Common myeloid progenitor, CD34-positive (primary cell): ENCODE measurements at regions not wholly inside any gene's neighbourhood (a gene's known extent, or its start where the extent isn't known, plus 50 kb on each side); places are given as distances from the start of the nearest gene placed in this dataset.

Experiments used
- CTCF ChIA-PET: fragments of 350-600 bp; sonication (Branson Sonifier 250); formaldehyde crosslinking; loops from one replicate; lab custom pipeline; 2021; ENCODE audit warnings: antibody characterized with exemption; lab: Charles Lee
- POLR2A ChIA-PET: fragments of 350-600 bp; sonication (Branson Sonifier 250); formaldehyde crosslinking; loops from one replicate; lab custom pipeline; 2021; ENCODE audit warnings: antibody characterized with exemption; lab: Charles Lee
- DNase-seq, 3 donors: peaks; one replicate each; pipeline versions ENCODE4 v3.0.0 to v3.0.0-alpha.2; 2013
- H3K27ac ChIP-seq, 2 experiments: 1 replicate in 1 of 2; 2 replicates in 1 of 2; pipeline ENCODE4 v1.7.0; 2013; ENCODE audit warnings: inconsistent platforms in 2 of 2, low read length in 2 of 2, mild to moderate bottlenecking in 2 of 2, low read depth in 1 of 2, moderate library complexity in 1 of 2; ENCODE audit not compliant: severe bottlenecking in 2 of 2, insufficient read depth in 1 of 2, poor library complexity in 1 of 2
- H3K27me3 ChIP-seq, 5 experiments: replicated peaks in 2 of 5; 1 replicate in 3 of 5; 2 replicates in 2 of 5; pipeline versions ENCODE4 v1.6.1 to v1.7.0; 2013; ENCODE audit warnings: low read length in 4 of 5, mild to moderate bottlenecking in 2 of 5, moderate library complexity in 2 of 5, inconsistent platforms in 1 of 5; ENCODE audit not compliant: insufficient read depth in 5 of 5, control insufficient read depth in 4 of 5
- H3K36me3 ChIP-seq, 4 experiments: 1 replicate in 2 of 4; 2 replicates in 2 of 4; pipeline versions ENCODE4 v1.6.1 to v1.7.0; 2013; ENCODE audit warnings: low read length in 3 of 4, control low read depth in 1 of 4, mild to moderate bottlenecking in 1 of 4; ENCODE audit not compliant: control insufficient read depth in 4 of 4, insufficient read depth in 4 of 4
- H3K4me1 ChIP-seq, 4 experiments: 1 replicate in 3 of 4; 2 replicates in 1 of 4; pipeline versions ENCODE4 v1.6.1 to v1.7.1; 2013; ENCODE audit warnings: low read length in 3 of 4, mild to moderate bottlenecking in 3 of 4, control low read depth in 1 of 4, inconsistent platforms in 1 of 4, moderate library complexity in 1 of 4; ENCODE audit not compliant: control insufficient read depth in 4 of 4, insufficient read depth in 4 of 4; ENCODE audit errors: control extremely low read depth in 1 of 4
- H3K4me3 ChIP-seq, 7 experiments: 1 replicate in 4 of 7; 2 replicates in 3 of 7; pipeline versions ENCODE4 v1.5.1 to v1.7.0; 2013; ENCODE audit warnings: mild to moderate bottlenecking in 7 of 7, low read length in 6 of 7, moderate library complexity in 6 of 7, inconsistent platforms in 2 of 7, low read depth in 2 of 7, control low read depth in 1 of 7; ENCODE audit not compliant: insufficient read depth in 4 of 7, control insufficient read depth in 1 of 7; ENCODE audit errors: extremely low read depth in 1 of 7
- H3K9me3 ChIP-seq, 5 experiments: 1 replicate in 4 of 5; 2 replicates in 1 of 5; pipeline versions ENCODE4 v1.6.1 to v1.7.1; 2013; ENCODE audit warnings: low read length in 4 of 5, mild to moderate bottlenecking in 2 of 5, inconsistent platforms in 1 of 5, low read depth in 1 of 5, moderate library complexity in 1 of 5; ENCODE audit not compliant: control insufficient read depth in 4 of 5, insufficient read depth in 2 of 5; ENCODE audit errors: control extremely low read depth in 1 of 5
- WGBS: methylation state at CpG from one replicate; pipeline ENCODE4 v1.1.5; 2013; ENCODE audit not compliant: insufficient coverage; 5-methylcytosine and 5-hydroxymethylcytosine counted together

DNA sequence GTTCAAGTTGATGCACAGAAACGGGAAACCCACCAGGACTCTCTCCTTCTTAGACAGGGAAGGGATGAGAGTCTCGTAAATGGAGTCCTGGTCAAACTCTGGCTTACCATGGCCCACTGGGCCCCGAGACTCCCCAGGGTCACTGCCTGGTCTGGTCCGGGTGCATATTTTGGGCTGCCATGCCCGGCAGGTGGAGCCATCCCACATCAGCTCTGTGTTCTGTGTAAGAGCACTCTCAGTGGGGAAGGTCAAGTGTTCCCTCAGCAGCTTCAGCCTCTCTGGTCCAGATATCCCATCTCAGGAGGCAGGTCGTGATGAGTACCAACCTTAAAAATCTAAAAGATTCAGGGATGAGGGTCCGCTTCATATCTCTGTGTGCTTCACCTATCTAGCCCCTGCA is 138.8 kb downstream of the EDN3 start:
- peaks cover 0 to 30% (median 12%) of the 10 kb centered on the region in 5 experiments for H3K27me3 ChIP-seq
- CTCF ChIA-PET, result no interaction called here

DNA sequence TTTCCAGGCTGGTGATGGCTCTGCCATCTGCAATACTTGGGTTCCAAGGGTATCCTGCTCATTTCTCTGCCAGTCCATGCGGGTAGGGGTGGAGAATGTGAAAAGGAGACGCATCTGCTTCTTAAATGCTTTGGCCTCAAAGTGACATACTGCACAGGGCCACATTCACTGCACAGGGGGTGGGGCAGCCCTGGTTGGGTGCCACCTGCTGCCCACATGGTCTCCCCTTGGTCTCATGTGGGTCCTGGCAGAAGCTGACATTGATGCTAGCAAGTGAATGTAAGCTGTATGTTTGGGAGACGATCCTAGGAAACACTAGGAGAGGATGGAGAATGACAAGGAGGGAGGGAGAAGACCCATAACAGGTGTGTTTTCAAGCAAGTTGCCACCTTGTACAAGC is 140.9 kb downstream of the EDN3 start:
- CTCF ChIA-PET, result no interaction called here
- no peak for DNase-seq
- H3K9me3 ChIP-seq, result no peaks in the 10 kb centered on the region
- peaks cover 0 to 50% (median 16%) of the 10 kb centered on the region in 5 experiments for H3K27me3 ChIP-seq
- no peaks in the 10 kb centered on the region for H3K36me3 ChIP-seq
- 100% methylated on average over 2 of the region's 3 CpGs for WGBS
- H3K4me3 ChIP-seq, result no peak overlapping the region
- no peaks in the 10 kb centered on the region for H3K4me1 ChIP-seq
- no peak overlapping the region for H3K27ac ChIP-seq
- POLR2A ChIA-PET, result no interaction called here

More for the DNA sequence above, 138.8 kb downstream of the EDN3 start:
- 86% methylated on average over 7 of the region's 7 CpGs for WGBS
- H3K4me3 ChIP-seq, result no peak overlapping the region
- H3K4me1 ChIP-seq, result no peaks in the 10 kb centered on the region
- H3K27ac ChIP-seq, result no peak overlapping the region
- no peak for DNase-seq
- POLR2A ChIA-PET, result no interaction called here
- H3K9me3 ChIP-seq, result no peaks in the 10 kb centered on the region
- H3K36me3 ChIP-seq, result no peaks in the 10 kb centered on the region

DNA sequence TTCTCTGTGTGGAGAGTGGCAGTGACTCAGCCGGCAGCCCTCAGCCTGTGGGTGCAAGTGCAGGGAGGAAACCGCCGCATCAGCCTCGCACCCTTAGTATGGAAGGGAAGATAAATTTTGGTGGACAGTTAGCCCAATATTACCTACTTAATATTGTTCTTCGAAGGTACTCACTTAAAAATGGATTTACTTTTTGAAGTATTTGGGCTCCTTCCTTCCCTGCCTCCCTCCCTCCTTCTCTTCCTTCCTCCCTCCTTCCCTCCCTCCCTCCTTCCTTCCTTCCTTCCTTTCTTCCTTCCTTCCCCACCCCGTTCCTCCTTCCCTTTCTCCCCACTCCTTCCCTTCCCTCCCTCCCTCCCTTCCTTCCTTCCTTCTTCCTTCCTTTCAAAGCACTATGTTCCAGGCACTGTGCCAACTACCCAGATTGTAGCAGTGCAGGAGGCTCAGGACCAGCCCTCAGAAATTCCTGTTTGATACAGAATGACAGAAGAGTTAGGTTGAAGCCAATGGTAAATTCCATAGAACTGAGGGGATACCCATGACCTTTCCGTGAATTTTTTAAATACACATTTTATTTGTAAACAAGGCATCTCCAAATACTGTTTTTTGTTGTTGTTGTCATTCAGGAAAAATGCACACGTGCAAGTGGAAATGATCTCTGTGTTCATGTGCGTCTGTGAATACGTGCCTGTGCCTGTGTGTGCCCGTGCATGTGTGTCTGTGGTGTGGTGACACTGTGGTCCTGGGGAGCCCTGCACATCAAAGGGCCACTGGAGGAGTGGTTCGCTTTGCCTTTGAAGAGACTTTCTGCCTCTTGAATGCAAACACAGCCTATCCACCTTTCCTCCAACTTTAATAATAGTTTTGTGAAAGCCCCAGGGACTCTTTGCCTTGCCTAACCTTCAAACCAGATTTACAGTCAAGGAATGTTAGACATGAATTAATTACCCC is 141.7 kb downstream of the EDN3 start:
- H3K4me1 ChIP-seq, result no peaks in the 10 kb centered on the region
- no peaks in the 10 kb centered on the region for H3K36me3 ChIP-seq
- CTCF ChIA-PET, result no interaction called here
- 83% methylated on average over 3 of the region's 12 CpGs for WGBS
- peaks cover 0 to 58% (median 22%) of the 10 kb centered on the region in 5 experiments for H3K27me3 ChIP-seq
- H3K4me3 ChIP-seq, result no peak overlapping the region
- no peaks in the 10 kb centered on the region for H3K9me3 ChIP-seq
- POLR2A ChIA-PET, result no interaction called here
- DNase-seq, result no peak
- H3K27ac ChIP-seq, result no peak overlapping the region

DNA sequence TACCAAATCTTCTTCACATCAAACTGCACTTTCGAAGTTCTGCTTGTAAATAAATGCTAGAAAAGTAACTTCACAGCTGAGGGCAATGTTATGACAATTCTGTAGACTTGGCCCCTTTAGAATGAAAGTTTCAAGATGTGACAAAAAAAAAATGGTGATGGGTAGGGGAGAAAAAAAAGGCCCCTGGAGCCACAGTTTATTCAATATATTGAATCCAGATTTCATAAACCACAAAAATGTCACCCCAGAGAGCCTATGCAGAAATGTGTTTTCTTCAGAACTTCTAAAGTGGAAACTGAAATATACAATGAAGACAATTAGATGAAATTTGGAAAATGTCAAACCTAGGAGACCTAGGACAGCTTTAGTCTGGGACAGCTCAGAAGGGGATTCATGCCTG is 143.1 kb downstream of the EDN3 start:
- no peak overlapping the region for H3K4me3 ChIP-seq
- no CpG with 5 or more reads among the region's 1 CpG for WGBS
- POLR2A ChIA-PET, result no interaction called here
- H3K4me1 ChIP-seq, result no peaks in the 10 kb centered on the region
- peaks cover 2 to 71% (median 28%) of the 10 kb centered on the region in 5 experiments for H3K27me3 ChIP-seq
- no peaks in the 10 kb centered on the region for H3K9me3 ChIP-seq
- H3K27ac ChIP-seq, result no peak overlapping the region
- no peaks in the 10 kb centered on the region for H3K36me3 ChIP-seq
- CTCF ChIA-PET, result interaction anchor here (2.0 kb wide), 1 partner anchor 12 kb away, joined by 5 read pairs; no protein-coding TSS in a partner anchor
- DNase-seq, result no peak

DNA sequence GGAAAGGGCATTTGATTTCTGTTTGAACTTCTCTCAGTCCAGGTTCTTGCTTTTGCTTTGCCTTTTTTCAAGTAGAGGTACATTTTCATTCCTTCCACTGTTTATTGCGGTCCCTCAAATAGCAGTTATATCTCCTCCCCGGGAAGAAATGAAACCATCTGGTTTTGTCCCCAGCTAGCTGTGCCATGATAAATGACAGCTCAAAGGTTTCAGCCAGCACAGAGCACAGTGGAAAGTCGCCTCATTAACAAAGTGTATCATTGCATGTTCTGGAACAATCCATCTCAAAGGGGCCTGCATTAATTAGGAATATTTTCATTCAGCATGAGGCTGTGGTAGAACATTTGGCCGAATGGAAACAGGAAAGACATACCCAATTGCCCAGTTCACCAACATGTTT is 146.0 kb downstream of the EDN3 start:
- peaks cover 2 to 86% (median 28%) of the 10 kb centered on the region in 5 experiments for H3K27me3 ChIP-seq
- H3K4me1 ChIP-seq, result no peaks in the 10 kb centered on the region
- CTCF ChIA-PET, result interaction anchor here (1.9 to 3.1 kb wide), 2 partner anchors 9 to 10 kb away, joined by 7 to 9 read pairs; no protein-coding TSS in a partner anchor
- WGBS, result 91% methylated on average over 3 of the region's 4 CpGs
- H3K9me3 ChIP-seq, result no peaks in the 10 kb centered on the region
- no peak overlapping the region for H3K4me3 ChIP-seq
- no peak for DNase-seq
- no peaks in the 10 kb centered on the region for H3K36me3 ChIP-seq
- H3K27ac ChIP-seq, result no peak overlapping the region
- POLR2A ChIA-PET, result no interaction called here

DNA sequence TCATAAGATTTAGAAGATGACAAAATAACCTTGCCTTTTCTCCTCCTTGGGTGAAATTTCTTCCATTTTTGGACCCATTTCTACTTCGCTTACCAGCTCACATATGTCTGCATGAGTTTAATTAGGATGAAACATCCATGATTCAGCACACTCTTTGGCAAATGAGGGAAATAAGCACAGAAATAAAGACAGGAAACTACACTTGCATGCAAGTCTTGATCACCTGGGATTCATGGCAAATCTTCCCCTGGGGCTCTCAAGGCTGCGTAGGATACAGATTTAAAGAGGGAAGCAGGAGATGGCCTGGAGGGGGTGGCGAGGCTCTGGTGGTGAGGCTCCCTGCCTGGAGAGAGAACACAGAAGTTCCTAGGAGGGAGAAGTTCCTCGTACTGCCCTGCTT is 147.8 kb downstream of the EDN3 start:
- ChIA-PET CTCF (interaction anchor here (1.2 to 3.1 kb wide), 3 partner anchors 11 to 578 kb away, joined by 3 to 9 read pairs (median 4); no protein-coding TSS in a partner anchor), POLR2A (no interaction called here)
- no peak for DNase-seq
- H3K27ac ChIP-seq, result no peak overlapping the region
- 42% methylated on average over 4 of the region's 4 CpGs for WGBS
- no peak overlapping the region for H3K4me3 ChIP-seq
- H3K4me1 ChIP-seq, result no peaks in the 10 kb centered on the region
- H3K27me3 ChIP-seq, result peaks cover 2 to 71% (median 28%) of the 10 kb centered on the region in 5 experiments
- H3K36me3 ChIP-seq, result no peaks in the 10 kb centered on the region
- no peaks in the 10 kb centered on the region for H3K9me3 ChIP-seq

DNA sequence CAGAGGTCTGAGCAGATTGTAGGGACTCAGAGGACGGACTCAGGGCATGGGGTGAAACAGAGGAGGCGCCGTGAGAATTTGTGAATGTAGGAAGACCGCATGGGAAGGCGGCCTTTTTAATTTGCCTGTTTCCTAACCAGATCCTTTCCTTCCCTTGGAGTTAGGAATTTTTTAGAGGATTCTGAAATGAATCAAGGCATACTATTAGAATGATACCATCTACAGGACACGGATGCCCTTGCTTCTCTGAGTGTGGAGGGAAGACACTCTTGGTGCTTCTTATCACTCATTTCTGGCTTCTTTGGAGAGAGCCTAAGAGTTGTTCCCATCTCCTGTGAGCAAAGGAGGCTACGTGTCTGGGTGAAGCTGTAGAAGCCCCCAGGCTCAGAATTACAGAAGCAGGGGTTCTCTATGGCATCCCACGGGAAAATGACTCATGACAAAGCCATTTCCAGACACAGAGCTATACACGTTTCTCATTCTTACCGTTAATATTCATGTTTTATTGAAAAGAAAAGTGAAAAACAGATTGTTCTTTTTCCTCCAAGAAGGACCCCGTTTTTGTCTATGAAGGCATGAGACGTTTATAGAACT is 148.5 kb downstream of the EDN3 start:
- Histone ChIP-seq H3K27me3 (peaks cover 2 to 65% (median 25%) of the 10 kb centered on the region in 5 experiments), H3K9me3 (no peaks in the 10 kb centered on the region), H3K36me3 (no peaks in the 10 kb centered on the region), H3K4me1 (no peaks in the 10 kb centered on the region), H3K27ac (no peak overlapping the region), H3K4me3 (no peak overlapping the region)
- WGBS, result 95% methylated on average over 6 of the region's 12 CpGs
- ChIA-PET CTCF (interaction anchor here (1.6 to 3.1 kb wide), 2 partner anchors 11 to 45 kb away, joined by 4 to 9 read pairs; no protein-coding TSS in a partner anchor), POLR2A (no interaction called here)
- no peak for DNase-seq
